ENCODE measurements at regions not wholly inside any gene's neighbourhood (a gene's known extent, or its start where the extent isn't known, plus 50 kb on each side); places are given as distances from the start of the nearest gene placed in this dataset.

DNA sequence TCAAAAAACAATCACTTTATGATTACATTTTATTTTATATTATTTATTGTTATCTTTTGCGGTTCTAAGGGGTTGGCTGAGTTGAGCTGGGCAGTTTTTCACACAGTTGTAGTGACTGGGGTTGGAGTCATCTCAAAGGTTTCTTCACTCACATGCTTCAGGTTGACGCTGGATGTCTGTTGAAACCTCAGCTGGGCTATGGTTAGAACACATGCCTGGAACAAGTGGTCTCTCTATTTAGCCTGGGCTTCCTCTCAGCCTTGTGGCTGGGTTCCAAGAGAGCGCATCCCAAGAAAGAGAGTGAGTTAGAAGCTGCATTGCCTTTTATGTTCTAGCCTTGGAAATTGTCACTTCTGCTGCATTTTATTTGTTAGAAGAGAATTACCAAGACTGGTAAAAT is 87.4 kb downstream of the CBLL2 start:
- Histone ChIP-seq H3K4me1 (ENCODE audit: control insufficient read depth, extremely low read depth, insufficient read depth, low read length) (no peaks in the 10 kb centered on the region), H3K9ac (ENCODE audit: insufficient read depth, low read length) (no peak overlapping the region), H3K79me2 (ENCODE audit: control insufficient read depth, insufficient read depth, low read length) (no peaks in the 10 kb centered on the region), H3K4me3 (replicated peaks in 1 of 4; ENCODE audit: control extremely low read depth in 1 of 4, insufficient read depth in 1 of 4, low read depth in 3 of 4, low read length in 4 of 4) (no peak overlapping the region), H4K20me1 (ENCODE audit: control insufficient read depth, extremely low read depth, insufficient read depth, low read length) (no peaks in the 10 kb centered on the region), H3K27ac (ENCODE audit: insufficient read depth, low read length) (no peak overlapping the region), H3K4me2 (ENCODE audit: extremely low read depth, insufficient read depth, low read length) (no peak overlapping the region), H3K36me3 (ENCODE audit: control insufficient read depth, insufficient read depth, low read length) (no peaks in the 10 kb centered on the region), H2AFZ (ENCODE audit: low read length) (no peak overlapping the region), H3K9me3 (ENCODE audit: control insufficient read depth, insufficient read depth, low read depth, low read length) (no peaks in the 10 kb centered on the region), H3K27me3 (ENCODE audit: control insufficient read depth, insufficient read depth, low read length) (no peaks in the 10 kb centered on the region)
- TF ChIP-seq CTCF (conservative IDR thresholded peaks at IDR 0.05 in 1 of 2, IDR thresholded peaks at IDR 0.05 in 1 of 2; ENCODE audit: low read depth in 1 of 2, low read length in 2 of 2) (no peak), EZH2 (IDR thresholded peaks at IDR 0.05; ENCODE audit: low read length, missing control alignments) (no peak)
- DNase-seq (ENCODE audit: low read depth in 2 of 2), result peak in 1 of 2 donors; percentile 10

GRCh38 chrX:22365460-22365859 is 92.7 kb downstream of the CBLL2 start:
- H3K4me1 ChIP-seq (ENCODE audit: control insufficient read depth, extremely low read depth, insufficient read depth, low read length), result no peaks in the 10 kb centered on the region
- no peak overlapping the region for H3K27ac ChIP-seq (ENCODE audit: insufficient read depth, low read length)
- no peak overlapping the region for H3K4me2 ChIP-seq (ENCODE audit: extremely low read depth, insufficient read depth, low read length)
- peak; percentile 81 to 90 for DNase-seq (ENCODE audit: low read depth in 2 of 2)
- H4K20me1 ChIP-seq (ENCODE audit: control insufficient read depth, extremely low read depth, insufficient read depth, low read length), result no peaks in the 10 kb centered on the region
- H3K79me2 ChIP-seq (ENCODE audit: control insufficient read depth, insufficient read depth, low read length), result no peaks in the 10 kb centered on the region
- no peak overlapping the region for H3K4me3 ChIP-seq (replicated peaks in 1 of 4; ENCODE audit: control extremely low read depth in 1 of 4, insufficient read depth in 1 of 4, low read depth in 3 of 4, low read length in 4 of 4)
- TF ChIP-seq CTCF (conservative IDR thresholded peaks at IDR 0.05 in 1 of 2, IDR thresholded peaks at IDR 0.05 in 1 of 2; ENCODE audit: low read depth in 1 of 2, low read length in 2 of 2) (no peak), EZH2 (IDR thresholded peaks at IDR 0.05; ENCODE audit: low read length, missing control alignments) (no peak)
- no peaks in the 10 kb centered on the region for H3K27me3 ChIP-seq (ENCODE audit: control insufficient read depth, insufficient read depth, low read length)
- H3K36me3 ChIP-seq (ENCODE audit: control insufficient read depth, insufficient read depth, low read length), result no peaks in the 10 kb centered on the region
- H2AFZ ChIP-seq (ENCODE audit: low read length), result no peak overlapping the region
- no peak overlapping the region for H3K9ac ChIP-seq (ENCODE audit: insufficient read depth, low read length)
- no peaks in the 10 kb centered on the region for H3K9me3 ChIP-seq (ENCODE audit: control insufficient read depth, insufficient read depth, low read depth, low read length)

DNA sequence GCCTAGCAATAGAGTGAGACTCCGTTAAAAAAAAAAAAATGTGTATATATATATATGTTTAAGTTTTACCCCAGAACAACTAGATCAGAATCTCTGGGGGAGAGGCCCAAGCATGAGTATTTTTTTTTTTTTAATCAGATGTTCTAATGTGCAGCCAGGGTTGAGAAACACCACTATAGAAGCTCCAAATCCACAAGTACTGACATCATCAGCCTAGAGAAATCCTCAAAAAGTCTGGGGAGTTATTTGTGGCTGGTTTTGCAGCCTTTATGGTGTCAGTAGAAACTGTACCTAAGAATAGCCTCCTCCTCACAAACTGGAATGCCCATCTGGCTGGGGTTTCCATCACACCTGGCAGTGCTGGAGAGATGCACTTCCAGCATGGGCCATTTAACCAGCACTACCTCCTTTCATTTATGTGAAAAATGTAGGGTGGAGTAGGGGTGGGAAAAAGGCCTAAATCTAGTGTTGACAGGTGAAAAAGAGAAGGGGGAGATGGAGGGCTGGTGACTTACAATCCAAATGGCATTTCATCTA is 93.5 kb downstream of the CBLL2 start:
- no peaks in the 10 kb centered on the region for H3K36me3 ChIP-seq (ENCODE audit: control insufficient read depth, insufficient read depth, low read length)
- H4K20me1 ChIP-seq (ENCODE audit: control insufficient read depth, extremely low read depth, insufficient read depth, low read length), result no peaks in the 10 kb centered on the region
- H3K4me1 ChIP-seq (ENCODE audit: control insufficient read depth, extremely low read depth, insufficient read depth, low read length), result no peaks in the 10 kb centered on the region
- H3K9me3 ChIP-seq (ENCODE audit: control insufficient read depth, insufficient read depth, low read depth, low read length), result no peaks in the 10 kb centered on the region
- DNase-seq (ENCODE audit: low read depth in 2 of 2), result peak; percentile 24 to 42
- TF ChIP-seq CTCF (conservative IDR thresholded peaks at IDR 0.05 in 1 of 2, IDR thresholded peaks at IDR 0.05 in 1 of 2; ENCODE audit: low read depth in 1 of 2, low read length in 2 of 2) (no peak), EZH2 (IDR thresholded peaks at IDR 0.05; ENCODE audit: low read length, missing control alignments) (no peak)
- H3K4me2 ChIP-seq (ENCODE audit: extremely low read depth, insufficient read depth, low read length), result no peak overlapping the region
- no peak overlapping the region for H3K4me3 ChIP-seq (replicated peaks in 1 of 4; ENCODE audit: control extremely low read depth in 1 of 4, insufficient read depth in 1 of 4, low read depth in 3 of 4, low read length in 4 of 4)
- no peak overlapping the region for H2AFZ ChIP-seq (ENCODE audit: low read length)
- no peak overlapping the region for H3K9ac ChIP-seq (ENCODE audit: insufficient read depth, low read length)
- H3K79me2 ChIP-seq (ENCODE audit: control insufficient read depth, insufficient read depth, low read length), result no peaks in the 10 kb centered on the region
- no peak overlapping the region for H3K27ac ChIP-seq (ENCODE audit: insufficient read depth, low read length)
- no peaks in the 10 kb centered on the region for H3K27me3 ChIP-seq (ENCODE audit: control insufficient read depth, insufficient read depth, low read length)

Data from fibroblast of lung (primary cell).